HG02973 (cell line): ENCODE measurements at regions not wholly inside any gene's neighbourhood (a gene's known extent, or its start where the extent isn't known, plus 50 kb on each side); places are given as distances from the start of the nearest gene placed in this dataset.
"Not testable (repeated sequence)": the region's sequence is repeated elsewhere in the genome, so short reads cannot be mapped to it uniquely, and the experiment has no call there.

Experiments
- ATAC-seq: cut with Tn5 transposase; IDR thresholded peaks from one replicate; pipeline ENCODE4 v1.9.1; 2021; ENCODE audit warnings: moderate library complexity; ENCODE audit not compliant: unreplicated experiment

- ATAC-seq, result no peak
These were observed 493.5 kb downstream of the EBF1 start for GRCh38 chr5:158606233-158606632.

- no peak for ATAC-seq
These were observed 496.7 kb downstream of the EBF1 start for GRCh38 chr5:158602981-158603380.

GRCh38 chr5:158601118-158601517 lies 498.6 kb downstream of the EBF1 start:
- no peak for ATAC-seq

DNA sequence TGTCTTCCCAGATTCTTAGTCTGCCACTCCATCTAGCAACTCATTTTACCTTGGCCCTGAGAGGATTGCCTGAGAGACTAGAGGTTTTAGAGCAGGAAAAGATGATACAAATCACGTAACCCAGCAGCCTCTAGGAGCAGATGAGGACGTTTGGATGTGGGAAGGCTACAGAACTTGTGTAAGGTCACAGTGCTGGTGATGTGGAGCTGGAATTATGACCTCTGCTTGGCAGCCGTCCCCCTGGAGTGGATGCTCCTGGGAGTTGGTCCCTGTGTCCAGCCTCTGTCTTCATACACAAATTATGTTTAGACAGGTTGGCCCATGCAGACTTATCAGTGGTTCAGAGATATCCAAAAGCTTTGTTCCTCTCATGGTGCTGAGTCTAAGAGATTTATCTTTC lies 499.0 kb downstream of the EBF1 start:
- ATAC-seq, result no peak

DNA sequence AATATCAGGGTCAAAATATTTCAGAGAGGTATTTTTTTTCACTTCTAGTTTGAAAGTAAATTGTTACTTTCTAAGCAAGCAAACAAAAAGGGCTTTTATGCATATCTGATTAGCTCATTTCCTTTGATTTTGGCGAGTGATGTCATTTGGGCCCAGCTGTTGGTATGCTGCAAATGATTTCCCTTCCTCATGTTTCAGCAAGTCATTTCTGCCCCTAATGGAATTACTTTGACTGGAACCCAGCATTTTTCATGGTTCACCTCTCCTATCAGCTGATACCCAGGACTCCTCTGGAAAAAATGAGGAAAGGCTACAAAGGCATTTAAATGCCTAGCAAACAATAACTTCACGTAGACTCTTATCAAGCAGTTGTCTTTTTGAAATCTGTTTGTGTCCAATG lies 500.6 kb downstream of the EBF1 start:
- ATAC-seq, result no peak

- ATAC-seq, result no peak
These were observed 505.0 kb downstream of the EBF1 start for GRCh38 chr5:158594595-158595242.

DNA sequence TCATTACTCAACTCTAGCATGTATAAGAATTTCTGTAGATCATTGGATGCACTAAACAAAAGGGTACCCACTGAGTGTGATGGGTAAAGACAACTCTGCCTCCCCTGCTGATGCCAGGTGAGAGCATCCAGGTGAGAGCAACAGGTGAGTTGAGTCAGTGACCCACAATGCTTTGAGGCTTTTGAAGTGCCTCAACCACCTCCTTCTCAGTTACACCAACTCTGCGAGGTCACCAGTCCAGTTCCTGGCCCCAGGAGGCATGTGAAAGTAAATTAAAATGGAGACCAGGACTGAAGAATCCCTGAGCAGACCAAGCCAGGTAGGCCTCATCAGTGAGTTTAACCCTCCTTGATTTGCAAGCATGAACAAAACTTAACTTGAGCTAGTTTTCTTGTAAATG lies 505.8 kb downstream of the EBF1 start:
- no peak for ATAC-seq

DNA sequence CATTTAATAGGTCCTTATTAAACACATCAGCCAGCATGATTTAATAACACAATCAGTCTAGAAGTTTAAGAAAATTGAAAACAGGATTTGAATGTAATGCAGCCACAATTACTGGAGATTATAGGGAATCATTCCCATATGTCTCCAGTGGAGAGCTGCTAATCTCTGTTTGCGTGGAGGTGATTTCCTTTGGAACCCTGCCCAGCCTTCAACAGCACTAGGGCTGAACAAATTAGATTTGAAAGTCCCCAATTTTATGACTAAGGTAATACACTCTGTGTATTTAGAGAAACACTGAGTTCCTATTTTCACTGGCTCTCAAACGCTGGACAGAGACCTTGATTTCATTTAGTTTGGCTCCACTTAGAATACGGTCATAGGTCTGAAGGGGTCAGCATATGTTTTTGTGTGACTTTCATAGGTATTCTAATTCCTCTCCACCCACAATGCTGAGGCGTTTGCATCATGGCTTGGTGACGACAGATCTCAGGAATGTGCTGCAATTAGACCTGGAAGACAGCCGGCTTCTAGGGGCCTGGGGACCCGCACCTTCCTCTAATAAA lies 508.3 kb downstream of the EBF1 start:
- no peak for ATAC-seq

DNA sequence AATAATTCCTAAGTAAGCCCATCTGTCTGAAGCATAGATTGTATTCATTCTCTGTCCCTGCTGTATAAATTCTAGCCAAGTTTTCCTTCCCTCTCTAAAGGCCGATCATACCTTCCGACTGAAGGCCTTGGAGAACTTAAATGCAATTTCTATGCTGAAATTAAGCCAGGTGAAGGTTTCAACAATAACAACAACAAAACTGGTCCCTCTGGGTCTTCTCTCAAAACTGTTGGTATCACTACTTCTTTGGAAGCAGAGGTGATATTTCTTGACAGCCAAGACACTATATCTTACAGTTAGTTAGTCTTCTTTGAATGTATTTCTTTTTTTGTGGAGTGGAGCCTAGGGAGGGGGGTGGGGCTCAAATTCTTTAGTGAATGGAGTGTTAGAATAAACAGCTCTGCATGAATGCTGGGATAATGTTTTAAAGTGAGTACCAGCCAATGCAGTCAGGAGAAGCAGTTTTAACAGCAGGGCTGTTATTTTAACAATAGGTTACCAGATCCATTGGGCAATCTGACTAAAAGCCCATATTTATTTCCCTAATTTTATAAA lies 508.9 kb downstream of the EBF1 start:
- ATAC-seq, result no peak

- no peak for ATAC-seq
These were observed 509.8 kb downstream of the EBF1 start for GRCh38 chr5:158589939-158590338.

DNA sequence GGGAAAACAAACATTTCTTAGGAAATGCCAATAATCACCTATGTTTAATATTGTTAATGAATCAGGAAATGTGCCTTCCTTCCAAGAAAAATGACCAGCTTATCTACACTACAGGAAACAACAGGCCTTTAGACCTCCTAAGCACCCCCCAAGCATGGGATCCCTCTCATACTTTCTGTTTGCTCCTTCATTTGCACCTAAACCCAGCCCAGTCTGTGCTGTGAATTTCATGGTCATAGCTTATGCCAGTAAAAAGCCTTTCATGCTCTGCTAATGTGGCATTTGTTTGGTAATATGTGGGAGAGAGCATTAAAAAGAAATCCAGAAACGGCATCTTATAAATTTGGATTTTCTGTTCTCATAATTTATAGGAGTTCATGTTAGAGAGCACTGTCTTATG lies 511.1 kb downstream of the EBF1 start:
- no peak for ATAC-seq

GRCh38 chr5:158586054-158586453 lies 513.7 kb downstream of the EBF1 start:
- ATAC-seq, result no peak

- ATAC-seq, result not testable (repeated sequence)
These were observed 517.0 kb downstream of the EBF1 start for GRCh38 chr5:158582669-158583068.

DNA sequence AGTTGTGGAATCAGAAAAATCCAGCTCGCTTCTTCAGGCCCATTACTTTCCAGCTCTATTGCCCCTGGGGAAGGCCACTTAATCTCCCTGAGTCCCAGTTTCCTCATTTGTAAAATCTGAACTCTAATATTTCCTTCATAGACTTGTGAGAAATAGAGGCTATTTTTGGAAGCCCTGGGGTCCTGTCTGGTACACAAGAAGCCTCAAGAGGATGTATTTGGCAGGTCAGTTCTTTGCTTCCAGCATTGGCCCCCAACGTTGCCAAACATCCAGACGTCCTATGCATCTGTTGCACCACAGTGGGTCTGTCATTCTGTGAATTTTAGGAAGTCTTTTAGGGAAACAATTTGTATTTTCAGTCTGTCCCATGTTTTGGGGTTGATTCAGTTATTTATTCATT lies 525.9 kb downstream of the EBF1 start:
- ATAC-seq, result no peak

DNA sequence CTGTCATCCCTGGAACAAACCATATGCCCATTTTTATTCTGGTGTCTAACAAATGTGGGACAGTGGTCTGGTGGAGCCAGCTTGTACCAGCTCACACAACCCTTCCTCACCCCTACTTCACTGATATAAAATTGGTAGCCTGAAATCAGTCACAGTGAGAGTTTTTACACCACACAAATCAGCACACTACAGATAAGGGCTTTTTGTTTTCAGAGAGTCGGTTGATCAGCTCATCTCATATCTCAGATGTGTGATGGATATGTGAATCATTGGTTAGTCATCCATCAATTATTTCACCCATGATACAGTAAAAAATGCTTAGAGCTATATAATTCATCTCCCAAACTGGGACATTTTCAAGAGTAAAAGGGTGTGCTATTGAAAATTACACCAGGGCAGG lies 529.2 kb downstream of the EBF1 start:
- ATAC-seq, result no peak

DNA sequence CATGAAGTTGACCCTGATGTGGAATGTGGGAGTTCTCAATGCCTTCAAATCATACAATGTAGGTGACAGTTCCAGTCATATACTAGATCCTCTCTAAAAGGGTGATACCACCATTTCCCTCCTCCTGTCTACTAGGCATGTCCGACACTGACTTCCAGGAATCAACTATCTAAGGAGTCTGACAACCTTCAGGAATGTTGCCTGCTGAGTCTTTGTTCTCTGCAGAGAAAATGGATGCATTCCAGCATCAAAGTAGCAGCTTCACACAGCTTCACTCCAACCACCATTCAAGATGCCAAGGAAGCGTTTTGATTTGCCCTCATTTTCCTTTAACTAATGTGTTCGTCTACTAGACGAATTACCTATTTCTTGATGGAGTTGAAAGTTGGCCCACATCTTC lies 530.2 kb downstream of the EBF1 start:
- no peak for ATAC-seq

DNA sequence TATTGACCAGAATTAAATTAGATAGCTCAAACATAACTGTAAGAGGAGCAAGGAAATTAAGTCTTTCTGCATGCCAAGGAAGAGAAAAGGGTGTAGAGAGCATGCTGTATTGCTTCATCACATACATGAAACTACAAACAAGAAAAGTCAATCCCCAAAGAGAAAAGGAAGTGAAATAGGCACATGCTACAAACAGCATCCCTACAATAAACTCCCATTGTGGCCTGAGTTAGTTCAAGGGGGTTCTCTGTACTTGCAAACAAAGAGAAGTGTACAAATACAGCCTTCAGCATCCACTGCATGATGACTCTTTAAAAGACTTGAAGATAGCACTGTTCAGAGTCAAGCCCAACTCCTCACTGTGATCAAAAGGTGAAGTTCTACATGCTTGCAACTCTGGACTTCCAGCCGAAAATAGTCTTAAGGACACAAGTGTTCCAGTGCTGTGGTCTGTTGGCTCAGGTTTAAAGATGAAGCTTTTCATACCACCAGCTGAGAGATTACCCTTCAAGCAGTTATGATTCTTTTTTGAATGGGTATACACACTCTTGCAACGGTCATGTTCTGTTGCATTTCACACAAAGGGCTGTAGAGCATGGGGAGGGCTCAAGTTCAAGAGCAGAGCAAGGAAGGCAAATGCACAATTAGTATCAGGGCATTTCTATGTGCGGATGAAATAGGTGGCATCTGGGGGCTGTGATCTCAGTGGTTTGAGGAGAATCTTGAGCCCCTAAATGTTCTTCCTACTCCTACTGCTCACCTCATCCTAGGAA lies 534.5 kb downstream of the EBF1 start:
- no peak for ATAC-seq

DNA sequence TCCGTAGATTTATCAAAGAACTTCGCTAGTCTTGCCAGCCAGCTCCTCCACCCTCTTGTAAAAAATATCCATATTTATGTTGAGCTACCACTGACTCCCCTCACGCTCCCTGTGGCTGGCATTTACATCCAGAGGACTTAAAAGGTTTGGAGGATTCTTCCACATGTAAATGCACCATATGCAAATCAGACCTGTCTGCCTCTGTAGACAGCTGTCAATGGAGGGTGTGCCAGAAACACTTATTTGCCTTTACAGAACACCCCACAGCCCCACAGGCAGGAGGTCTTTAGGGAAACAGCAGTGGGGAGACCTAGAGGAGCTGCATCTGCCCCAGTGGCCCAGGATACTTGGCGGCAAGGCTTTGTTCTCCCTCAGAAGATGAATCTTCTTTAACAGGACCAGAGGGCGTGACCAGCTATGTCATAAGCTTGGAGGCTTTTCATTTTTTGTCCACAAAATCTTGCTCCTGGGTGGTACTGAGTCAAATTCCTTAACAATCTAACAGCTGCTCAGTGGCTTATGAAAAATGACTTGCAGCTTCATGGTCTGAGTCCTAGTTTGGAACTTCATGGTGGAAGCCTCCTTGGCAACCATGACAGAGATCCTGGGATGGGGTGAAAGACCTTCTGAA lies 535.8 kb downstream of the EBF1 start:
- ATAC-seq, result no peak

GRCh38 chr5:158561562-158562190 lies 538.0 kb downstream of the EBF1 start:
- ATAC-seq, result no peak

GRCh38 chr5:158560170-158560569 lies 539.5 kb downstream of the EBF1 start:
- peak; percentile 90 for ATAC-seq

GRCh38 chr5:158559643-158560042 lies 540.1 kb downstream of the EBF1 start:
- ATAC-seq, result no peak
